GM19351 (cell line): ENCODE measurements at regions not wholly inside any gene's neighbourhood (a gene's known extent, or its start where the extent isn't known, plus 50 kb on each side); places are given as distances from the start of the nearest gene placed in this dataset.
"Not testable (repeated sequence)": the region's sequence is repeated elsewhere in the genome, so short reads cannot be mapped to it uniquely, and the experiment has no call there.

Experiments used
- ATAC-seq: cut with Tn5 transposase; IDR thresholded peaks from one replicate; pipeline ENCODE4 v1.9.1; 2021; ENCODE audit warnings: mild to moderate bottlenecking, moderate library complexity; ENCODE audit not compliant: unreplicated experiment

- no peak for ATAC-seq
These were observed 278.9 kb upstream of the LMO3 start for GRCh38 chr12:16884819-16885218.

GRCh38 chr12:16884056-16884455 lies 278.1 kb upstream of the LMO3 start:
- ATAC-seq = peak; percentile 79

GRCh38 chr12:16881986-16882570 lies 276.1 kb upstream of the LMO3 start:
- ATAC-seq = no peak

- no peak for ATAC-seq
These were observed 274.9 kb upstream of the LMO3 start for GRCh38 chr12:16880864-16881285.

- no peak for ATAC-seq
These were observed 264.9 kb upstream of the LMO3 start for GRCh38 chr12:16870845-16871244.

- ATAC-seq = no peak
These were observed 257.8 kb upstream of the LMO3 start for GRCh38 chr12:16863742-16864141.

- peak; percentile 96 for ATAC-seq
These were observed 251.5 kb upstream of the LMO3 start for GRCh38 chr12:16857456-16857923.

- no peak for ATAC-seq
These were observed 248.5 kb upstream of the LMO3 start for GRCh38 chr12:16854465-16854864.

- ATAC-seq = no peak
These were observed 243.5 kb upstream of the LMO3 start for GRCh38 chr12:16849473-16849872.

GRCh38 chr12:16844875-16845274 lies 238.9 kb upstream of the LMO3 start:
- no peak for ATAC-seq

GRCh38 chr12:16833376-16834015 lies 227.5 kb upstream of the LMO3 start:
- peak; percentile 85 for ATAC-seq

GRCh38 chr12:16828891-16829290 lies 222.9 kb upstream of the LMO3 start:
- ATAC-seq = no peak

GRCh38 chr12:16807731-16808130 lies 201.8 kb upstream of the LMO3 start:
- ATAC-seq = no peak

- no peak for ATAC-seq
These were observed 190.2 kb upstream of the LMO3 start for GRCh38 chr12:16796168-16796567.

- no peak for ATAC-seq
These were observed 183.3 kb upstream of the LMO3 start for GRCh38 chr12:16789204-16789790.

- ATAC-seq = no peak
These were observed 182.7 kb upstream of the LMO3 start for GRCh38 chr12:16788506-16789203.

GRCh38 chr12:16785953-16786352 lies 180.0 kb upstream of the LMO3 start:
- ATAC-seq = no peak

- ATAC-seq = no peak
These were observed 179.6 kb upstream of the LMO3 start for GRCh38 chr12:16785524-16785923.

- not testable (repeated sequence) for ATAC-seq
These were observed 163.2 kb upstream of the LMO3 start for GRCh38 chr12:16769129-16769528.

GRCh38 chr12:16766736-16767135 lies 160.8 kb upstream of the LMO3 start:
- ATAC-seq = no peak

- ATAC-seq = no peak
These were observed 157.9 kb upstream of the LMO3 start for GRCh38 chr12:16763901-16764300.
